GM19395 (cell line): ENCODE measurements at regions not wholly inside any gene's neighbourhood (a gene's known extent, or its start where the extent isn't known, plus 50 kb on each side); places are given as distances from the start of the nearest gene placed in this dataset.
"Not testable (repeated sequence)": the region's sequence is repeated elsewhere in the genome, so short reads cannot be mapped to it uniquely, and the experiment has no call there.

Source experiments
- ATAC-seq: cut with Tn5 transposase; IDR thresholded peaks from one replicate; pipeline ENCODE4 v1.9.1; 2021; ENCODE audit warnings: mild to moderate bottlenecking, moderate library complexity; ENCODE audit not compliant: unreplicated experiment

GRCh38 chr20:56723331-56723730, 94.2 kb downstream of the TFAP2C start:
- ATAC-seq, result no peak

GRCh38 chr20:56724241-56724757, 95.2 kb downstream of the TFAP2C start:
- ATAC-seq, result no peak

GRCh38 chr20:56730003-56730402, 100.9 kb downstream of the TFAP2C start:
- ATAC-seq, result no peak

GRCh38 chr20:56730996-56731395, 101.9 kb downstream of the TFAP2C start:
- no peak for ATAC-seq

- ATAC-seq, result no peak
These were observed 102.4 kb downstream of the TFAP2C start for GRCh38 chr20:56731476-56731875.

GRCh38 chr20:56733967-56734366, 104.9 kb downstream of the TFAP2C start:
- ATAC-seq, result no peak

GRCh38 chr20:56735084-56735642, 106.1 kb downstream of the TFAP2C start:
- no peak for ATAC-seq

- no peak for ATAC-seq
These were observed 107.3 kb downstream of the TFAP2C start for GRCh38 chr20:56736285-56736857.

- not testable (repeated sequence) for ATAC-seq
These were observed 115.3 kb downstream of the TFAP2C start for GRCh38 chr20:56744325-56744821.

- no peak for ATAC-seq
These were observed 119.6 kb downstream of the TFAP2C start for GRCh38 chr20:56748476-56749377.

- ATAC-seq, result no peak
These were observed 121.3 kb downstream of the TFAP2C start for GRCh38 chr20:56750430-56750829.

- no peak for ATAC-seq
These were observed 123.2 kb downstream of the TFAP2C start for GRCh38 chr20:56752274-56752673.

GRCh38 chr20:56755201-56755600, 126.1 kb downstream of the TFAP2C start:
- ATAC-seq, result no peak

GRCh38 chr20:56756658-56757057, 127.6 kb downstream of the TFAP2C start:
- not testable (repeated sequence) for ATAC-seq

GRCh38 chr20:56758706-56759105, 129.6 kb downstream of the TFAP2C start:
- ATAC-seq, result no peak

- no peak for ATAC-seq
These were observed 130.7 kb downstream of the TFAP2C start for GRCh38 chr20:56759741-56760278.

- no peak for ATAC-seq
These were observed 131.5 kb downstream of the TFAP2C start for GRCh38 chr20:56760610-56761009.

GRCh38 chr20:56761393-56761792, 132.3 kb downstream of the TFAP2C start:
- no peak for ATAC-seq

- ATAC-seq, result no peak
These were observed 133.3 kb downstream of the TFAP2C start for GRCh38 chr20:56762401-56762800.

GRCh38 chr20:56762829-56763228, 133.7 kb downstream of the TFAP2C start:
- ATAC-seq, result no peak

- ATAC-seq, result no peak
These were observed 135.6 kb downstream of the TFAP2C start for GRCh38 chr20:56764671-56765070.
